GM18499 (cell line): ENCODE measurements at regions not wholly inside any gene's neighbourhood (a gene's known extent, or its start where the extent isn't known, plus 50 kb on each side); places are given as distances from the start of the nearest gene placed in this dataset.
"Not testable (repeated sequence)": the region's sequence is repeated elsewhere in the genome, so short reads cannot be mapped to it uniquely, and the experiment has no call there.

Experiments used
- ATAC-seq: cut with Tn5 transposase; IDR thresholded peaks from one replicate; pipeline ENCODE4 v1.9.1; 2021; ENCODE audit warnings: moderate number of reproducible peaks; ENCODE audit not compliant: insufficient read depth, unreplicated experiment

- ATAC-seq = no peak
Measured at GRCh38 chrX:46178763-46179162, 366.5 kb downstream of the ZNF674 start.

- ATAC-seq = no peak
Measured at GRCh38 chrX:46173159-46173558, 372.1 kb downstream of the ZNF674 start.

- not testable (repeated sequence) for ATAC-seq
Measured at GRCh38 chrX:46171457-46171856, 373.8 kb downstream of the ZNF674 start.

- no peak for ATAC-seq
Measured at GRCh38 chrX:46169808-46170207, 375.4 kb downstream of the ZNF674 start.

- ATAC-seq = no peak
Measured at GRCh38 chrX:46168254-46168653, 377.0 kb downstream of the ZNF674 start.

- ATAC-seq = no peak
Measured at GRCh38 chrX:46165866-46166265, 379.4 kb downstream of the ZNF674 start.

GRCh38 chrX:46165411-46165810 is 379.8 kb downstream of the ZNF674 start:
- no peak for ATAC-seq

GRCh38 chrX:46152756-46153155 is 392.5 kb downstream of the ZNF674 start:
- no peak for ATAC-seq

GRCh38 chrX:46151332-46151731 is 393.9 kb downstream of the ZNF674 start:
- ATAC-seq = not testable (repeated sequence)

GRCh38 chrX:46144566-46144965 is 400.7 kb downstream of the ZNF674 start:
- no peak for ATAC-seq

GRCh38 chrX:46140272-46140671 is 404.9 kb downstream of the ZNF674 start:
- no peak for ATAC-seq

- no peak for ATAC-seq
Measured at GRCh38 chrX:46130247-46130646, 415.0 kb downstream of the ZNF674 start.

- ATAC-seq = no peak
Measured at GRCh38 chrX:46125111-46125510, 420.1 kb downstream of the ZNF674 start.

- no peak for ATAC-seq
Measured at GRCh38 chrX:46117234-46117633, 428.0 kb downstream of the ZNF674 start.

GRCh38 chrX:46087310-46087709 is 457.9 kb downstream of the ZNF674 start:
- ATAC-seq = not testable (repeated sequence)

GRCh38 chrX:46080121-46080520 is 465.1 kb downstream of the ZNF674 start:
- ATAC-seq = not testable (repeated sequence)

- ATAC-seq = no peak
Measured at GRCh38 chrX:46072791-46073190, 472.4 kb downstream of the ZNF674 start.

- ATAC-seq = no peak
Measured at GRCh38 chrX:46072372-46072771, 472.8 kb downstream of the ZNF674 start.

- no peak for ATAC-seq
Measured at GRCh38 chrX:46070421-46070820, 474.8 kb downstream of the ZNF674 start.

GRCh38 chrX:46059316-46059715 is 485.9 kb downstream of the ZNF674 start:
- no peak for ATAC-seq

- ATAC-seq = no peak
Measured at GRCh38 chrX:46044486-46044885, 500.7 kb downstream of the ZNF674 start.

GRCh38 chrX:46040001-46040400 is 505.2 kb downstream of the ZNF674 start:
- ATAC-seq = no peak

GRCh38 chrX:46039526-46039925 is 505.7 kb downstream of the ZNF674 start:
- no peak for ATAC-seq
